NCI-H1694 treated with DMSO at 0.1 percent for 48 hours (cell line): ENCODE measurements at regions not wholly inside any gene's neighbourhood (a gene's known extent, or its start where the extent isn't known, plus 50 kb on each side); places are given as distances from the start of the nearest gene placed in this dataset.
A peak's percentile ranks its signal among the peaks of the same experiment; 100 is the strongest.

Source experiments
- DNase-seq: peaks from one replicate; lab custom pipeline; 2025; lab: John Stamatoyannopoulos, UW

DNA sequence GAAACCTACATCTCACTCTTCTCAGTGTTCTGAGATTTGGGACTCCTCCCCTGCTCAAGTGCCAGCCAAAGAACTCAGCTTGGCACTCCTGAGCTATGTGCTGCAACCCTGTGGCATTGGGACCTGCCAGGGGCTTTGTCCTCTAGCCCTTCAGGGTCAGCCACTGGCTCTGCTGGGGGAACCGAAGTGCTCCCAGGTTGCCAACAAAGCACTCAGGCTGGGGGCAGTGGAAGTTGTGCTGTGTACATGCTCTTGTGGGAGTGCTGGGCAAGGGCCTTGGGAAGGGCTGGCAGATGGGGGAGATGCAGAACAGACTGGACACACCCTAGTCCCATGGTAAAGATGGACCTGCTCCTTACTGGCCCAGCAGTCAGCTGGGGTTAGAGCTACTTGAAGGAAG is 498.6 kb downstream of the CAAP1 start:
- DNase-seq = no peak

DNA sequence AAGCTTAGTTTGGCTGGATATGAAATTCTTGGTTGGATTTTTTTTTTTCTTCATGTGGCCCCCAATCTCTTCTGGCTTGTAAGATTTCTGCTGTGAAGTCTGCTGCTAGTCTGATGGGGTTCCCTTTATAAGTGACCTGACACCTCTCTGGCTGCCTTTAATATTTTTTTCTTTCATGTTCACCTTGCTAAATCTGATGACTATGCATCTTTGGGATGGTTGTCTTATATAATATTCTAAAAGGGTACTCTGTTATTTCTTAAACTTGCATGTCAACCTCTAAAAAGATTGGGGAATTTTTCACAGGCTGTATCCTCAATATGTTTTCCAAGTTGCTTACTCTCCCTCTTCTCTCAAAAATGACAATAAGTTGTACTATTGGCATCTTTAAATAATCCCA is 500.0 kb downstream of the CAAP1 start:
- DNase-seq = no peak

DNA sequence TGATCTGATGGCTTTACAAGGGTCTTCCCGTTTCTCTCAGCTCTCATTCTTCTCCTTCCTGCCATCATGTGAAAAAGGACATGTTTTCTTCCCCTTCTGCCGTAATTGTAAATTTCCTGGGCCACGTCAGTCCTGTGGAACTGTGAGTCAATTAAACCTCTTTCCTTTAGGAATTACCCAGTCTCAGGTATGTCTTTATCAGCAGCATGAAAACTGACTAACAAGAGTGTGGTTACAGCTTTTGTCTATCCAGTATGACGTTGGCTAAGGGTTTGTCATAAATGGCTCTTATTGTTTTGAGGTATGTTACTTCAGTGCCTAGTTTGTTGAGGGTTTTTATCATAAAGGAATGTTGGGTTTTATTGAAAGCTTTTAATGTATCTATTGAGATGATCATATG is 501.6 kb downstream of the CAAP1 start:
- DNase-seq = no peak

DNA sequence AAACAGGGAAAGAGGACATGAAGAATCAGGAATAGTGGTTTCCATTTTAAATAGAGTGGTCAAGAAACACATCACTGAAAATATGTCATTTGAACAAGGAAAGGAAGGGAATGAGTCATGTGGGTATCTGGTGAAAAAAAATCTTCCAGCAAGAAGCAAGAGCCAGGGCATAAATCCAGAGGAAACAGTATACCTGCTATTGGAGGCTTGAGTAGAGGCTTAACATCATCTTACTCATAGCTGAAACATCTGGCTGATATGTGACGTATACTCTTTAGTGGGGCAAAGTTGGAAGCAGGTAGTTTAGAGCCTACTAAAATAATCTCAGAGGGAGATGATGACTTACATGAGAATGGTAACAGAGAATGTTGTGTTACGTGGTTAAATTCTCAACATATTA is 517.2 kb downstream of the CAAP1 start:
- no peak for DNase-seq

DNA sequence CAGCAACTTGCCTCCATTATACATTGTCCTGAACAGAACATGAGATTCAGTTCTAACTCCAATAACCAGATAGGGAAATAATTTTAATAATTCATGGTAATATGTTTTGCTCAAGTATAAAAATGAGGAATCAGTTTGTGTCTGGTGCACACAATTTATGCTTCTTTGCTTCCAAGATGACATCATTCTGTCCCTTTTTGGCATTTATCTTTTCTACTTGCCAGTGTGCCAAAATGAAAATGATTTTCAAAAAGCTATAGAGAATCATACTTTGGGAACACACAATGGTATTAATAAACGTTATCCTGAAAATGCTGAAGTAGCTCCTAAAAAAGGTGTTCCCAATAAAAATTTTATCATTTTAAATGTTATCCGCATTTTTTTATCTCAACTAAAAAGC is 519.0 kb downstream of the CAAP1 start:
- DNase-seq = no peak

DNA sequence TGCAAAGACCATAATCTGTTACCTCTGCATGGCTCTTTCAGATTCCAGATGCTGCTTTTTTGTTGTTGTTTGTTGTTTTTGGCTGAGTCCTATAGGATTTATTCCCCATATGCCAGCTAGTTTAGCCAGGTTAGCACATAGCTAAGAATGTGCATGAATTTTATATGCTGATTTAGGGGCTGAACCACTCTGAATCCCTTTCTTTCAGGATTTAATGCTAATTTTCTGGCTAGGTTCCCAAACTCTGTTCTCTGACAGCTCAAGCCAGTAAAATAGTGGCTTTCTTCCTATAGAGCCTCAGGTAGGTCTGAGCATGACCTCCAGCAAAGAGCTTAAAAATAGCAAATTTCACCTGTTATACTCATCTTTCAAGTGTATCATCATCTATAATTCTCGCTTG is 521.4 kb downstream of the CAAP1 start:
- DNase-seq = no peak

DNA sequence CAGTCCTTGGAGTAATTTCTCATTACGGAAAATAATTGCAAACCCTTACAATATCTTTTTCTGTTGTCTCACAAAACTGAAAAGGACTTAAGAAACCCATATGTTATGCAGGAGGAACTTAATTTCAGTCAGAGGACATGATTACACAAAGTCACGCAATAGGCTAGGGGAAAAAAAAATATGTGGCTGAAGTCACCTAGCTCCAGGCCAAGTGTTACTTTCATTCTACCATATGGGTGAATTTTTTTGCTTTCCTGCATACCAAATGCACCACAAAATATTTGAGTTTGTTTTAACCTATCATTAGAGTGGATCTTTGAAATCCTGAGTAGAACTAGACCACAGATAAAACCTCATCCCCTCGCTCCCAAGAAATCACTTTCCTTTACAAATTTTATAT is 523.5 kb downstream of the CAAP1 start:
- DNase-seq = no peak

DNA sequence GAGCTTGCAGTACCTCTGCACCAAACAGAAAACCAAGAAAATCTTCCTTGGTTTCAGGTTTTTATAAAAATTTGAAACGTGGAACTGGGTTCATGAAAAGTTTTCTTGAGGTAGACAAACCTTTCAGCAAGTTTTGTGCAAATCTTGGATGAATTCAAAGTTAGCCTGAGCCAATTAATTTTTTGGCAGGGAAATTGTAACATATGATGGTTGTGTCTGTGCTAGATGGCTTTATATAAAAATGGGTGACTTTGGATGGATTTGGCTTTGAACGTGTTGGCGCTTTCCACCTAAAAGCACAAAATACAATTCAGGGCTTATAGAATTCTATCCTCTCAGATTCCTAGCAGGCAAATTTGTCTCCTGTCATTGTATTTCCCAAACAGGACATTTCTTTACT is 524.4 kb downstream of the CAAP1 start:
- no peak for DNase-seq

DNA sequence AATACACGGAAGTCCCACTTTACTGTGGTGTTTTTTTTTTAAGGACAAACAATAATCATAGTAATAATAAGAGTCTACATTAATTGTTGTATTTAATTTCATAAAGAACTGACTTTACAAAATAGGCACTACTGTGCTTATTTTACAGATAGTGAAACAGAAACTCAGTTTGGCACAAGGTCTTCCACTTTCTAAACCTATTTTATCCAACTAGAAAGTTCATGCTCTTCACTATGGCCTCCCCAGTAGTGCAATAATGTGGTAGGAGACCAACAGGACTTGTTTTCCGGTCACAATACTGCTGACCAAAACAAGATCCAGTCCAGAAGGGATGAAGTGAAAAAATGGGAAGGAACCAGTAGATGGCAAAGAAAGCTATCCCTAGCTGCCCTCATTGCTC is 531.6 kb downstream of the CAAP1 start:
- DNase-seq = no peak

DNA sequence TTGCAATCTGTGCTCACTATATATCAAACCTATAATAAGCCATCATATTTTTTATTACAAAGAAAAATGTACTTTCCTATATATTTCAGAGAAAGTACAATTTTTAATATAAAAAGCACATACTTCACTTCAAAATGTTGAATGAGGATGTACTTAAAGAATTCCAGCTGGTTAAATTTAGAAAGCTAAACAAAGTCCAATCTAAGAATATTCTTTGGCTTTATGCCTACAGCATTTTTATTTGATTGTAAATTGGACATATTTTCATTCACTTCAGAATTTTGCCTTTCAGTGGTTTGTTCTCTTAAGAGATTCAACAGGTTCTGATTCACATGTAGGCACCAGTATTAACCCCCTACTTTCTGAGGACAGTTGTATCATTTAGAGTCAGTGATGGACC is 533.8 kb downstream of the CAAP1 start:
- no peak for DNase-seq

DNA sequence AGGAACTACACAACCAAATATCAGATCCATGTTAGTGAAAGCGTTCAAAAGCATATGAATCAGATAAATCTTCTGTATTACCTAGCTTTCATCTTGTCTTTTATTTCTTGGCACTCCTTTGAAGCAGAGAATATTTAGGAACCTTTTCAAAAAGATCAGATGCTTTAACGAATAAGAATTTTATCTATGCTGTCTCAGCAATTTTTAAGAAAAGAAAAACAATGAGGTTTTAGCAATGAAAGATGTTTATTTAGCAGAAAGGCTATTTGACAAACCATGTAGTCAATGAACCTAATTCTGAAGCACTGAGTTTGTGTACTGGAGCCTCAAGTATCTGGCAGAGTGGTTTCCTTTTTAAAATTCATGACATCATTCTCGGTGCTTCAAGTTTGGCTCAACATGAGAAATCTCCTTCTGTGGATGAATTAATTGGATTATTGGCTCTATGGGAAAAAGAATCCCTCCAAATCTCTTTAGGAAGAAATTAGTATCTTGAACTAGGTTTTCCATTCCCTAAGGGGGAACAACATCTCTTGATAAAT is 534.7 kb downstream of the CAAP1 start:
- no peak for DNase-seq

DNA sequence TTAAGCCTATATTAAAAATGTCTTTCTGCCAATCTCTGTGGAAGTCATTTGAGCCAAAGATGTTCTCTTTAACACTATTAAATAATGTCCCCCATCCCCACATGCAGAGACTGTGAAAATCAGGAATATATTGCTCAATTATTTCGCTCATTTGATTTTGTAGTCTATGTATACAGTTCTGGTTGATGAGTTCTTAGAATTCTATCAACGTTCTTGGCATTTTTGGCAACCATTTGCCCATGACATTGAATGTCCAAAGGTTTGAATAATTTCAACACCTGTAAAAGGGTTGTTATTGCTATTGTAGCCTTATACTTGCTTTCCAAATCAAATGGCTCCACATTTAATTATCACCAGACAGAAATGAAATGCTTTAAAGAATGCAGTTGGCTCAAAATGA is 536.1 kb downstream of the CAAP1 start:
- no peak for DNase-seq

DNA sequence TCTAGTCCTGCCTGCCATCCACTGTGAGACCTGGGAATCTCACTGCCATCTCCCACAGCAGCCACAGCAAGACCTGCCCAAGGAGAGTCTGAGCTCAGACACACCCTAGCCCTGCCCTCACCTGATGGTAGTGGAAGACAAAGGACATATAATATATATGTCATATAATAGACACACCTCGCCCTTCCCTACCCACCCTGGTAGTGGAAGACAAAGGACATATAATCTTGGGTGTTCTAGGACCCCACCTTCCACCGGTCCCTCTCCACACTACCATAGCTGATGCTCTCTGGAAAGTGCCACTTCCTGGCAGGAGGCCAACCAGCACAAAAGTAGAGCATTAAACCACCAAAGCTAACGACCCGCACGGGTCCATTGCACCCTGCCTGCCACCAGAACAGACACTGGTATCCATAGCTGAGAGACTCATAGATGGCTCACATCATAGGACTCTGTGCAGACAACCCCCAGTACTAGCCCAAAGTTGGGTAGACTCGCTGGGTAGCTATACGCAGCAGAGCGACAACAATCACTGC is 545.6 kb downstream of the CAAP1 start:
- no peak for DNase-seq

DNA sequence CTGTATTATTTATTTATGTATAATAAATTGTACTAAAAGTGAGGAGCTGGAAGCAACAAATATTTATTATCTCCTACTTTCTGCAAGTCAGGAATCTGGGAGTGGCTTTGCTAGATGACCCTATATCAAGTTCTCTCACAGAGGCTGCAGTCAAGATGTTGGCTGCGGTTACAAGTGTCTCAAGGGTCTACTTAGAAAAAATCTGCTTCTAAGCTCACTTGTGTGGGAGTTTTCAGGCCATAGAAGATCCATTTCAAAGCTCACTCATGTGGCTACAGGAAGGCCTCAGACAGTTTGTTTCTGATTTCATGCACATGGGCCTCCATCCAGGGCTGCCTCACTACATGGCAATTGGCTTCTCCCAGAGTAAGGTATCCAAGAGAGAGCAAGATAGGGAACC is 551.1 kb downstream of the CAAP1 start:
- no peak for DNase-seq

DNA sequence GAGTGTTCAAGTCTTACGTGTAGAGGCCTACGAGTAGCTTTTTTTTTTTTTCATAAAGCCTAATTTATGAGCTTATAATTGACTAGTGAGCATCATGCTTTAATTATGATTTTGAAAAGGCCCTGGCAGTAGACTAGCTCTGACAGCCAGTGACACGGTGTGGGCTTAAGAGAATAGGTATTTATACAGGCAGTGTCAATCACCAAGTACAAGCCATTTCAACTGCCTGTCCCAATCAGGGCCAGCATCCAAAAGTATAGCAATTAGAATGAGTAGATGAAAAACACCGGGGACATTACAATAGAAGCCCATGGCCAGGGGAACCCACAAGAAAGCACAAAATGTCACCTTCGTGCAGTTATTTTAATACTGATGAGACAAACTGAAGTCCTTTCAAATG is 552.8 kb downstream of the CAAP1 start:
- no peak for DNase-seq

DNA sequence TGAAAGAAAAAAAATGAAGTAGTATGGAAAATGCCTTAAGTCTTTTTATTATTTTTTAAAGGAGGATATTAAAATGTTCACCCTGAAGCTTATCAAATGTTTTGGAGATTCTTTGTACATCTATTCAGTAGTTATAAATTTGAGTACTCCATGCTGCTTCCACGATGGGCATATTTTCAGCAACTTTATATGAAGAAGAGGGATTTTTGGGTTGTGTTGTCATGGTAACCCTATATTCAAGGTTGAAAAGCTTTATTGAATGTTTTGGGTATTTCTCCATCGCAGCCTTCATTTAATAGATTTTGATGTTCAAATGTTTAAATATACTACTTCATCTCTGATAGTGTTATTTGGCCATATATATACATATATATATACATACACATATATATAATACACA is 557.5 kb downstream of the CAAP1 start:
- DNase-seq = no peak

DNA sequence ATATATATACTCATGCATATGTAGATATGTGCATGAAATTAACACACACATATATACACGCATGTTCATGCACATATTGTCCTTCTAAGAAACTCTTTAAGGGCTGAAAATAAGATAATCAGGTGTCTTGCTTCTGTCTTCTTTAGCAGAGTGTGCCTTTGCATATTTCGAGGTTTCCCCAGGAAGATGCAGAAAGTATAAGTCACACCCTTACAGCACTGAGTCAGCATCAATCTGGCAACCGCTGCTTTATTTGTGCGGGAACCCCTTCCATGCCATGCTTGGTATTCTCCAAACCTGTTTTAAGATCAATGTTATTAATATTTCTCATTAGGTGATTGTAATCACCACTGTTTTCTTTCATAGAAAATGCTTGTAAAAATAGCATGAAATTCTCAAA is 557.9 kb downstream of the CAAP1 start:
- DNase-seq = no peak

DNA sequence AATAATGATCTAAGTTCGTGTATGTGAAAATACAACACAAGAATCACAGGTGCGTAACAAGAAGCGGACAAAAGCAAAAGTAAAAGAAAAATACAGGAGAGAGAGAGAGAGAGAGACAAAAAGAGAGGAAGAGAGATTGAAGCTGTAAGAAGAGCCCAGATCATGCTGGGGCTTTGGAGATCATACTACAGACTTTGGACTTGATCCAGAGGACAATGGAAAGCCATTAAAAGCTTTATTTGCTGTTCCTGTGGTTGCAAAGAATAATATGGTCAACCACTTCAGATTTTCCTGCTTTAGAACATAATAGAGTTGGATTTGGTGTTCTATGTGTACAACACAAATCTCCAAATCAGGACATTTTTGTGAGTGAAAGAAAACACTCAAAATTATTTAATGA is 561.4 kb downstream of the CAAP1 start:
- no peak for DNase-seq

DNA sequence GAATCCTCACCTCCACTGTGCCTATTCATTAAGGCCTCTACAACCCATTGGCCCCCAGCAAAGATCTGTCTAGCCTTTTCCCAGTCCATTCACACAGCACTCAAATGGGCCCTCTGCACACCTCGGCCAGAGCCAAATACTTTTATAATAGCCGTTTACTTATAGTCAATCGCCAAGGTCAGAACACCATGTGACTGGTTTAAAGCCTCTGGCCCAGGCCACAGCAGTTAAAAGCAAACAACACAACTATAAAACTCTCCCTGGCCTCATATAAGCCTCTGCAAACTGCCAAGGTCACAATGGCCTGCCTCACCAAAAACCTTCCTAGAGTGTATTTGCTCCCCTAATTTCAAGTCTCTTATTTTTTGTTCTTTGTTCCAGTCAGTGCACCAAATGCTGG is 562.6 kb downstream of the CAAP1 start:
- no peak for DNase-seq

DNA sequence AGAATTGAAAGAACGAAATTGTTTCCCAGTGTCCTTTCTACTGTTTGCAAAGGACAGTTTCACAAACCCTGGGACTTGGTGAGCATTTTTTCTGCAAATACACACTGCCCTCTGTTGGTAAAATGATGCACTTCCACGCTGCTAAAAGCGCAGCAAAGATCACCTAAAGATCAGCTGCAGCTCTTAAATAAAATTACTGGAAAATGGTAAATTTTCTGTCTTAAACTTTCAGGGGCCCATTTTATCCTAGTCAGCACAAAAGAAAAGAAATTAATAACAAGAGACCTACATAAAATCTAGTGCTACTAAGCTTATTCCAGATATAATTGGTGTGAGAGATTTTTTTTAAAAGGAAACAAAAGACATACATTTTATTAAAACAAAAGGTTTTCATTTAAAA is 566.0 kb downstream of the CAAP1 start:
- peak; percentile 48 for DNase-seq

DNA sequence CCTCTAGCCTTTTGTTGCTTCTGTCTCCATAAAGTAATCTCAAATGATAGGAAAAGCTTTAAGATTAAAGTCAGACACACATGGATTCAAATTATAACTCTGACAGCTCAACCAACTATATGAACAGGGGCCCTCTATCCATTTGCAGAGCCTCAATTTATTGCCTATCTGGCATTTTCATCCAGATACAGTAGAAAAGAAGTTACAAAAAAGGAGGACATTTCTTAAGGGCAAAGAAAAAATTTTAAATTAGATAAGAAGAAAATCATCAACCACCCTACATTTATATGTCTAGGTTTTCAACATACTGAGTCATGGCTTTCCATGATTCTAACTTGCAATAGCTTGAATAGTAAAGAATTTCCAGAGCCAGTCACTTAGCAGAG is 567.2 kb downstream of the CAAP1 start:
- no peak for DNase-seq

DNA sequence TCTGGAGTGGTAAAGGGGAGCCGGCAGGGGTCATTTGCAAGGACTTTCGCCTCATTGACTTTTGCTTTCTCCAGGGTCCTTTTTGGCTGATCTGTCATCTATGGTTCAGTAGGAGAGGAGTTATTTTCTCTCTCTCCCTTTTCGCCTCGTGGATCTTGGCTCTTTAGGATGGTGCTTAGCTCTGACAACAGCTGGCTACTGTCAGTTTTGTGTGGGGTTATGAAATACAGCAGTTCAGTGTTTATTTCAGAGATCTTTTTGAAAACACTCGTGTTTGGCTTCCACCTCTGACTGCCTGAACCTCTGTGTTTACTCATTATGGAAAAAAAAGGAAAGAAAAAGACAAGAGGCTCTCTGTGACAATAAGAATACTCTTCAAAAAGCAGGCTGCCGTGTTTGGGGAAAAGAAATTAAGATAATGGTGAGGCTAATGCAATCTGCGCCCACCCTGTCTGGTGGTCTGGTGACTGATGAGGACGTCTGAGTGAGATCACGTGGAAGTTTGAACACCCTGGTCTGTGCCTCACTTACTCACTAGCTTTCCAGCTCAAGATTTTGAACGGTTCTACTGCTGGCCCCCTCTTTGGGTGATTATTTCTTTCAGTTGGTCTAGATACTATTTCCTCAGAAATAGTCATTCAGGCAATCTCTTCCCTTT is 567.7 kb downstream of the CAAP1 start:
- no peak for DNase-seq

DNA sequence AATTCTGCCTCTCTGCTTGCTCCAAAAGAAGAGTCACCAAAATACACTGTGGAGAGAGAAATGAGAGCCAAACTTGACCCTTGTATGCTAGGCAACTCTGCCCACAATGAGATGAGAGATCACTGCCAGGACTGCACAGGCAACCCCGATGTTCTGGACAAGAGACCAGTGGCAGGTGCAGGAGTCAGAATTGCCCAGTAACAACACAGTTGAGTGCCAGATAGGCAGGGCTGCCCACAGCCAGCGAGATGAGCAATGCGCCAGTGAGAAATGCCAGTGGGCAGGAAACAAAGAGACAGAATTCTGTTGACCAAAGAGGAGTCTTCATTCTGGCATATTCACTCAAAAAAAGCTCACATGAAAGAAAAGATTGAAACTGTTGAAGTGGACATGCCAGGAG is 570.7 kb downstream of the CAAP1 start:
- no peak for DNase-seq

DNA sequence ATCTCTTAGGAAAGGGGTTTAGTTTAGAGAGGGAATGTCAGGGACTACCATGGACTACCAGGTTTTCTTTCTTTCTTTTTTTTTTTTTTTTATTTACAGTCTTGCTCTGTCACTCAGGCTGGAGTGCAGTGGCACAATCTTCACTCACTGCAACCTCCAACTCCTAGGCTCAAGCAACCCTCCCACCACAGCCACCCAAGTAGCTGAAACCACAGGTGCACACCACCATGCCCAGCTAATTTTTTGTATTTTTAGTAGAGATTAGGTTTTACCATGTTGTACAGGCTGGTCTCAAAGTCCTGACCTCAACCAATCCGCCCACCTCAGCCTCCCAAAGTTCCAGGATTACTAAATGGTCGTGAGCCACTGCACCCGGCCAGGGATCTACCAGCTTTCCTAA is 572.7 kb downstream of the CAAP1 start:
- no peak for DNase-seq
